CD14-positive monocyte (primary cell): ENCODE measurements at regions not wholly inside any gene's neighbourhood (a gene's known extent, or its start where the extent isn't known, plus 50 kb on each side); places are given as distances from the start of the nearest gene placed in this dataset.

Source experiments
- DNase-seq, 3 donors: peaks; one replicate each; pipeline ENCODE4 v3.0.0-alpha.2; 2011 to 2022
- H2AFZ ChIP-seq: 2 replicates; pipeline ENCODE4 v1.6.0; 2012; ENCODE audit warnings: mild to moderate bottlenecking, low read depth, low read length, inconsistent platforms; ENCODE audit not compliant: insufficient read depth, poor library complexity, severe bottlenecking
- H3K27ac ChIP-seq, 2 donors: 1 replicate in 1 of 2; 2 replicates in 1 of 2; pipeline ENCODE4 v1.5.1; 2012 to 2013; ENCODE audit warnings: low read length in 2 of 2, control low read depth in 1 of 2, inconsistent platforms in 1 of 2, low read depth in 1 of 2, mild to moderate bottlenecking in 1 of 2
- H3K27me3 ChIP-seq, 2 donors: one replicate each; pipeline versions ENCODE4 v1.6.0 to v1.6.1; 2011 to 2013; ENCODE audit warnings: low read length in 2 of 2; ENCODE audit not compliant: control insufficient read depth in 2 of 2, insufficient read depth in 2 of 2
- H3K36me3 ChIP-seq, 2 donors: replicated peaks in 1 of 2; 1 replicate in 1 of 2; 2 replicates in 1 of 2; pipeline versions ENCODE4 v1.5.1 to v1.6.1; 2012 to 2013; ENCODE audit warnings: low read length in 2 of 2, control low read depth in 1 of 2, inconsistent platforms in 1 of 2, mild to moderate bottlenecking in 1 of 2; ENCODE audit not compliant: insufficient read depth in 2 of 2, control insufficient read depth in 1 of 2
- H3K4me1 ChIP-seq, 2 donors: 1 replicate in 1 of 2; 2 replicates in 1 of 2; pipeline versions ENCODE4 v1.5.1 to v1.6.1; 2012 to 2013; ENCODE audit warnings: low read length in 2 of 2, control low read depth in 1 of 2, inconsistent platforms in 1 of 2, mild to moderate bottlenecking in 1 of 2, moderate library complexity in 1 of 2; ENCODE audit not compliant: insufficient read depth in 2 of 2, control insufficient read depth in 1 of 2
- H3K4me2 ChIP-seq: replicated peaks from 2 replicates; pipeline ENCODE3; 2012; ENCODE audit warnings: low read length, moderate library complexity, mild to moderate bottlenecking; ENCODE audit not compliant: poor library complexity, severe bottlenecking; ENCODE audit errors: extremely low read depth
- H3K4me3 ChIP-seq, 3 experiments: fragments of 200-600 bp in 1 of 3; sonication (generic) in 1 of 3; replicated peaks in 1 of 3; 1 replicate in 2 of 3; 2 replicates in 1 of 3; pipeline ENCODE4 v1.5.1; 2011 to 2013; ENCODE audit warnings: low read length in 3 of 3, mild to moderate bottlenecking in 3 of 3, control low read depth in 2 of 3, low read depth in 2 of 3, inconsistent platforms in 1 of 3, moderate library complexity in 1 of 3
- H3K79me2 ChIP-seq: 2 replicates; pipeline ENCODE4 v1.6.0; 2012; ENCODE audit warnings: mild to moderate bottlenecking, control low read depth, inconsistent platforms, low read length, moderate library complexity; ENCODE audit not compliant: insufficient read depth
- H3K9ac ChIP-seq: 2 replicates; pipeline ENCODE4 v1.6.0; 2017; ENCODE audit warnings: low read length, mild to moderate bottlenecking; ENCODE audit not compliant: insufficient read depth, poor library complexity, severe bottlenecking
- H3K9me3 ChIP-seq, 2 donors: replicated peaks in 1 of 2; 1 replicate in 1 of 2; 2 replicates in 1 of 2; pipeline versions ENCODE4 v1.5.1 to v1.6.1; 2012 to 2013; ENCODE audit warnings: low read length in 2 of 2, control low read depth in 1 of 2; ENCODE audit not compliant: control insufficient read depth in 1 of 2, insufficient read depth in 1 of 2
- H4K20me1 ChIP-seq: 2 replicates; pipeline ENCODE4 v1.6.0; 2012; ENCODE audit warnings: mild to moderate bottlenecking, low read length, control low read depth, moderate library complexity; ENCODE audit not compliant: insufficient read depth
- H3K27ac Mint-ChIP-seq, 7 donors: one replicate each; pipeline ENCODE4 v1.8.0; 2020; ENCODE audit warnings: mild to moderate bottlenecking in 7 of 7, mixed read lengths in 7 of 7, moderate library complexity in 6 of 7, inconsistent platforms in 2 of 7
- H3K27me3 Mint-ChIP-seq, 3 donors: one replicate each; pipeline ENCODE4 v1.8.0; 2021 to 2022; ENCODE audit warnings: low read depth in 3 of 3, mild to moderate bottlenecking in 3 of 3, mixed read lengths in 3 of 3, moderate library complexity in 3 of 3, inconsistent platforms in 1 of 3
- H3K36me3 Mint-ChIP-seq, 2 donors: one replicate each; pipeline ENCODE4 v1.8.0; 2020; ENCODE audit warnings: mixed read lengths in 2 of 2, inconsistent platforms in 1 of 2, mild to moderate bottlenecking in 1 of 2
- H3K4me1 Mint-ChIP-seq: one replicate; pipeline ENCODE4 v1.8.0; 2020; ENCODE audit warnings: mild to moderate bottlenecking, mixed read lengths
- H3K4me3 Mint-ChIP-seq, 2 donors: one replicate each; pipeline ENCODE4 v1.8.0; 2020; ENCODE audit warnings: mild to moderate bottlenecking in 2 of 2, mixed read lengths in 2 of 2, moderate library complexity in 1 of 2
- H3K9me3 Mint-ChIP-seq, 7 donors: one replicate each; pipeline ENCODE4 v1.8.0; 2020 to 2022; ENCODE audit warnings: mixed read lengths in 7 of 7, mild to moderate bottlenecking in 6 of 7, moderate library complexity in 6 of 7, inconsistent platforms in 2 of 7
- WGBS: methylation state at CpG from one replicate; pipeline ENCODE4 v1.1.5; 2013; ENCODE audit warnings: missing lambda C conversion rate; ENCODE audit not compliant: insufficient coverage; 5-methylcytosine and 5-hydroxymethylcytosine counted together
- intact Hi-C, 2 donors: fragments of 100-400 bp; cut with micrococcal nuclease; formaldehyde crosslinking; loops; one replicate each; pipeline versions ENCODE4 v1.15.0 to v1.15.1; 2023
- TF ChIP-seq, protein P1 (sequence below): fragments of 200-600 bp; IDR thresholded peaks from one replicate; pipeline ENCODE4 v1.8.0; 2022; ENCODE audit warnings: antibody characterized with exemption, mild to moderate bottlenecking

DNA sequence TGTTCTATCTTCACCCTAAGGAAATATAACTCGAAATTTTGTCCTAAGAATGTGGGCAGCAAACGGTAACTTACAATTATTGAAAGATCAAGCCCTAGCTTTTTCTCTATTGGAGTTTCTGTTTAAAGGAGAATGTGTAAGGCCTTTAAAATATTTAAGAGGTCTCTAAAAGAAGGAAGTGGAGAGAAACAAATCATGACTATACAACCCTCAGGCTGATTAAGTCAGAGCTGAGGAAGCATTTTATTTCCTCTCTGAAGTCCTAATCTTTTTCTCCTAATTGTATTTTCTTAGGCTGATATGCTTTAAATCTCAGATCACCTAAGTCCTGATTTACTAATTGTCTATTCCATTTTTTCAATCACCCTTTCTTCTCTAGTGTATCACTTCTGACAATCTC lies 1708.8 kb upstream of the C9orf72 start:
- peaks cover 0 to 4% (median 0%) of the 10 kb centered on the region in 3 donors for H3K27me3 Mint-ChIP-seq
- Histone ChIP-seq H3K9me3 (no peaks in the 10 kb centered on the region), H3K4me3 (no peak overlapping the region), H3K36me3 (no peaks in the 10 kb centered on the region), H3K4me1 (peaks cover 0 to 3% of the 10 kb centered on the region in 2 donors), H3K79me2 (no peaks in the 10 kb centered on the region), H3K4me2 (no peak overlapping the region), H3K27me3 (no peaks in the 10 kb centered on the region), H4K20me1 (no peaks in the 10 kb centered on the region), H3K27ac (no peak overlapping the region), H3K9ac (no peak overlapping the region), H2AFZ (no peak overlapping the region)
- H3K9me3 Mint-ChIP-seq = no peaks in the 10 kb centered on the region
- no peak overlapping the region for H3K27ac Mint-ChIP-seq
- no peak overlapping the region for H3K4me3 Mint-ChIP-seq
- H3K4me1 Mint-ChIP-seq = peaks cover 5% of the 10 kb centered on the region
- no peak for DNase-seq
- no peaks in the 10 kb centered on the region for H3K36me3 Mint-ChIP-seq
- intact Hi-C loops = no loop called here
- WGBS = no CpG with 5 or more reads among the region's 2 CpGs
- TF ChIP-seq, protein P1, sequence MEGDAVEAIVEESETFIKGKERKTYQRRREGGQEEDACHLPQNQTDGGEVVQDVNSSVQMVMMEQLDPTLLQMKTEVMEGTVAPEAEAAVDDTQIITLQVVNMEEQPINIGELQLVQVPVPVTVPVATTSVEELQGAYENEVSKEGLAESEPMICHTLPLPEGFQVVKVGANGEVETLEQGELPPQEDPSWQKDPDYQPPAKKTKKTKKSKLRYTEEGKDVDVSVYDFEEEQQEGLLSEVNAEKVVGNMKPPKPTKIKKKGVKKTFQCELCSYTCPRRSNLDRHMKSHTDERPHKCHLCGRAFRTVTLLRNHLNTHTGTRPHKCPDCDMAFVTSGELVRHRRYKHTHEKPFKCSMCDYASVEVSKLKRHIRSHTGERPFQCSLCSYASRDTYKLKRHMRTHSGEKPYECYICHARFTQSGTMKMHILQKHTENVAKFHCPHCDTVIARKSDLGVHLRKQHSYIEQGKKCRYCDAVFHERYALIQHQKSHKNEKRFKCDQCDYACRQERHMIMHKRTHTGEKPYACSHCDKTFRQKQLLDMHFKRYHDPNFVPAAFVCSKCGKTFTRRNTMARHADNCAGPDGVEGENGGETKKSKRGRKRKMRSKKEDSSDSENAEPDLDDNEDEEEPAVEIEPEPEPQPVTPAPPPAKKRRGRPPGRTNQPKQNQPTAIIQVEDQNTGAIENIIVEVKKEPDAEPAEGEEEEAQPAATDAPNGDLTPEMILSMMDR = no peak

DNA sequence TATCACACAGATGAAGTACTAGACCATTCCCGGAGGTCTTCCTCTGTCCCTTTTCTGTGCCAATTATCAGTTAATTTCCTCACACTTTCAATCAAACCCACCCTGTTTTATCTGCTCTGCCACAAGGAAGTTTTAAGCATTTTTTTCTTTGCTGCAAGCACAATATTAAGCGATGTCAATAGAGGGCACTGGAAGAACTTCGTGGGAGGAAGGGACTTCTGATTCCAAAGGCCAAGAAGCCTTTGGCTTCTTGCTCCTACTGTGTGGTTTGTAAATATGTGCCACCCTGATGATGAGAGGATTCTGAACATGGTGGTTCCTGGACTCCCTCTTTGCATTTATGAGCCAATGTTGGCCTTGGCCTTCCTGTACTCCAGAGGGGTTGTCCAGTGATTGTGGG lies 1712.5 kb upstream of the C9orf72 start:
- peaks cover 3 to 6% of the 10 kb centered on the region in 2 donors for H3K4me1 ChIP-seq
- peaks cover 0 to 2% (median 0%) of the 10 kb centered on the region in 3 donors for H3K27me3 Mint-ChIP-seq
- H3K4me2 ChIP-seq = no peak overlapping the region
- H3K79me2 ChIP-seq = no peaks in the 10 kb centered on the region
- intact Hi-C loops = no loop called here
- H3K27ac Mint-ChIP-seq = no peak overlapping the region
- no peak overlapping the region for H2AFZ ChIP-seq
- TF ChIP-seq, protein P1 = no peak
- H3K9me3 ChIP-seq = no peaks in the 10 kb centered on the region
- 58% methylated on average over 2 of the region's 3 CpGs for WGBS
- H3K4me3 ChIP-seq = no peak overlapping the region
- no peaks in the 10 kb centered on the region for H3K27me3 ChIP-seq
- DNase-seq = no peak
- no peak overlapping the region for H3K27ac ChIP-seq
- no peak overlapping the region for H3K4me3 Mint-ChIP-seq
- H3K36me3 ChIP-seq = no peaks in the 10 kb centered on the region
- peaks cover 13% of the 10 kb centered on the region for H3K4me1 Mint-ChIP-seq
- H3K36me3 Mint-ChIP-seq = no peaks in the 10 kb centered on the region
- H3K9ac ChIP-seq = no peak overlapping the region
- H4K20me1 ChIP-seq = no peaks in the 10 kb centered on the region
- peaks cover 0 to 1% (median 0%) of the 10 kb centered on the region in 7 donors for H3K9me3 Mint-ChIP-seq
